Activated CD4-positive, alpha-beta T cell treated with anti-CD3 and anti-CD28 coated beads, Interleukin-2, Interleukin-4, amounts not matched to agents 100 ng/mL and 50 ng/mL, durations not matched to agents 16 hours and 8 hours (primary cell): ENCODE measurements at regions not wholly inside any gene's neighbourhood (a gene's known extent, or its start where the extent isn't known, plus 50 kb on each side); places are given as distances from the start of the nearest gene placed in this dataset.
"Not testable (repeated sequence)": the region's sequence is repeated elsewhere in the genome, so short reads cannot be mapped to it uniquely, and the experiment has no call there.

Experiments used
- DNase-seq: peaks from one replicate; pipeline ENCODE4 v3.0.0-alpha.2; 2020; ENCODE audit warnings: low spot score

GRCh38 chr5:174636094-174636493 is 88.3 kb upstream of the MSX2 start:
- DNase-seq, result no peak

GRCh38 chr5:174642816-174643405 is 81.5 kb upstream of the MSX2 start:
- no peak for DNase-seq

- no peak for DNase-seq
Observed at GRCh38 chr5:174644436-174644835, 79.9 kb upstream of the MSX2 start.

GRCh38 chr5:174644923-174645322 is 79.5 kb upstream of the MSX2 start:
- no peak for DNase-seq

- DNase-seq, result no peak
Observed at GRCh38 chr5:174645677-174646076, 78.7 kb upstream of the MSX2 start.

DNA sequence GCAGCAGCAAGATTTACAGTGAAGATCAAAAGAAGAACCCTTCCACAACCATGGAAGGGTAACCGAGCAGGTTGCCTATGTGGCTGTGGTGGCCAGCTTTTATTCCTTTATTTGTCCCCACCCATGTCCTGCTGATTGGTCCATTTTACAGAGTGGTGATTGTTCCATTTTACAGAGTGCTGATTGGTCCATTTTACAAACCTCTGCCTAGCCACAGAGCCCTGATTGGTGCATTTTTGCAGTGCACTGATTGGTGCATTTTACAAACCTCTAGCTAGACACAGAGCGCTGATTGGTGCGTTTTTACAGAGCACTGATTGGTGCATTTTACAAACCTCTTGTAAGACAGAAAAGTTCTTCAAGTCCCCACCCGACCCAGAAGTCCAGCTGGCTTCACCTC is 75.8 kb upstream of the MSX2 start:
- DNase-seq, result not testable (repeated sequence)

DNA sequence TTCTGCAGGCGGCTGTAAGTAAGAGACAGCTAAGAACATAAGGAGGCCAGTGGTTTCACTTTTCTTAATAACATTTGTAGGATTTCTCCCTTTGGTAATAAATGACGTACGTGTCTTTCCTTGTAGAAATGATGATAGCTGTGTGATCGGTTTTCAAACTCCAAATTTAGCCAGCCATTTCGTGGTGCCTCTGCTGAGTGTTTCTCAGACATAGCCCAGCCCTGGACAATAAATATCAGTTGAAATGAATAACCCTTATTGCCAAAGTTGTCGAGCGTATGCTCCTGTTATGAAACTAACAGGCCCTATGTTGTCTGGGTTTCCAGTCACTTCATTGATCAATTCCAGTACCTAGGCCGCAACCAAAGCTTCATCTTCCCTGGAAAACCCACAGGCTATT is 75.0 kb upstream of the MSX2 start:
- no peak for DNase-seq

DNA sequence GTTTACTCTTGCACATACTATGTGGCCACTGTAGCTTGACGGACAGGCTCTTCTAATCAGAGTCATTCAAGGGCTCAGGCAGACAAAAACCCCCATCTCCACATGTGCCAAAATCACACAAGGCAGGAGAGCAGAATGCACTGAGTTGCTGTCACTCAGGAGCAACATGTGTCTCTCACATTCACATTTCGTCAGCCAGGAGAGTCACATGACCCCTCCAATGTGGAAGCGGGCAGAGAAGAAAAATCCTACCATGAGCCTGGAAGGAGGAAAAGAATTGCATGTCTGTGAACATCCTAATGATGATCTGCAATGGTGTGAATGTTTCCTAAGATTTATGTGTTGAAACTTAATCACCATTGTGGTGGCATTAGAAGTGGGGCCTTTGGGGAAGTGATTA is 69.9 kb upstream of the MSX2 start:
- DNase-seq, result no peak

GRCh38 chr5:174655351-174655750 is 69.0 kb upstream of the MSX2 start:
- no peak for DNase-seq

GRCh38 chr5:174664180-174664850 is 60.1 kb upstream of the MSX2 start:
- DNase-seq, result no peak

- DNase-seq, result no peak
Observed at GRCh38 chr5:174665347-174665746, 59.0 kb upstream of the MSX2 start.

DNA sequence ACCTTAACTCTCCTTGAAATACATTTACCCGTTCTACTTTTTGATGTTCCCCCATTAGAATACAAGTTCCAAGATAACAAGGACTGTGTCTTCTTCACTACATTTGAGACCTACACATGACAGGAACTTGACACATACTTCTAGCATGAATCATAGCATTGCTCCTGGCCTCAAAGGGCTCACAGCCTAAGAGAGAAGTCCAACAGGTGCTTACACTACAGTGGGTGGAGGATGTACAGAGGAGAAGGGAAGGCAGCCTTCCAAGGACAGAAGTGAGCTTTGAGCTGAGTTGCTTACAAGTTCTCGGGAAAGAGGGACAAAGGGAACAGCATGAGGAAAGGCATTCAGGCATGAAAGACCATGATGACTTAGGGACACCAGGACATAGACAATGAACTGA is 56.9 kb upstream of the MSX2 start:
- no peak for DNase-seq

DNA sequence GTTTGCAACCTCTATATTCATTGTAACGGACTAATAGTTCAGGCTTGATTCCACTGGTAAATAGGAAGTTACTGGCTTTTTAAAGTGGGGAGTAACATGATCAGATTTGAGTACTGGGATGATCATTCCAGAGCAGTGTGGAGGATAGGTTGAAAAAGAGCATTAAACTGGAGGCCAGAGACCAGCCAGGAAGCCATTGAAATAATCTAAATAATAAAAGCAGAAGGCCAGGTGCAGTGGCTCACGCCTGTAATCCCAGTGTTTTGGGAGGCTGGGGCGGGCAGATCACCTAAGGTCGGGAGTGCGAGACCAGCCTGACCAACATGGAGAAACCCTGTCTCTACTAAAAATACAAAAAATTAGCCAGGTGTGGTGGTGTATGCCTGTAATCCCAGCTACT is 56.0 kb upstream of the MSX2 start:
- no peak for DNase-seq
